CD14-positive monocyte (primary cell): ENCODE measurements at regions not wholly inside any gene's neighbourhood (a gene's known extent, or its start where the extent isn't known, plus 50 kb on each side); places are given as distances from the start of the nearest gene placed in this dataset.

Experiments used
- DNase-seq, 3 donors: peaks; one replicate each; pipeline ENCODE4 v3.0.0-alpha.2; 2011 to 2022
- H2AFZ ChIP-seq: 2 replicates; pipeline ENCODE4 v1.6.0; 2012; ENCODE audit warnings: mild to moderate bottlenecking, low read depth, low read length, inconsistent platforms; ENCODE audit not compliant: insufficient read depth, poor library complexity, severe bottlenecking
- H3K27ac ChIP-seq, 2 donors: 1 replicate in 1 of 2; 2 replicates in 1 of 2; pipeline ENCODE4 v1.5.1; 2012 to 2013; ENCODE audit warnings: low read length in 2 of 2, control low read depth in 1 of 2, inconsistent platforms in 1 of 2, low read depth in 1 of 2, mild to moderate bottlenecking in 1 of 2
- H3K27me3 ChIP-seq, 2 donors: one replicate each; pipeline versions ENCODE4 v1.6.0 to v1.6.1; 2011 to 2013; ENCODE audit warnings: low read length in 2 of 2; ENCODE audit not compliant: control insufficient read depth in 2 of 2, insufficient read depth in 2 of 2
- H3K36me3 ChIP-seq, 2 donors: replicated peaks in 1 of 2; 1 replicate in 1 of 2; 2 replicates in 1 of 2; pipeline versions ENCODE4 v1.5.1 to v1.6.1; 2012 to 2013; ENCODE audit warnings: low read length in 2 of 2, control low read depth in 1 of 2, inconsistent platforms in 1 of 2, mild to moderate bottlenecking in 1 of 2; ENCODE audit not compliant: insufficient read depth in 2 of 2, control insufficient read depth in 1 of 2
- H3K4me1 ChIP-seq, 2 donors: 1 replicate in 1 of 2; 2 replicates in 1 of 2; pipeline versions ENCODE4 v1.5.1 to v1.6.1; 2012 to 2013; ENCODE audit warnings: low read length in 2 of 2, control low read depth in 1 of 2, inconsistent platforms in 1 of 2, mild to moderate bottlenecking in 1 of 2, moderate library complexity in 1 of 2; ENCODE audit not compliant: insufficient read depth in 2 of 2, control insufficient read depth in 1 of 2
- H3K4me2 ChIP-seq: replicated peaks from 2 replicates; pipeline ENCODE3; 2012; ENCODE audit warnings: low read length, moderate library complexity, mild to moderate bottlenecking; ENCODE audit not compliant: poor library complexity, severe bottlenecking; ENCODE audit errors: extremely low read depth
- H3K4me3 ChIP-seq, 3 experiments: fragments of 200-600 bp in 1 of 3; sonication (generic) in 1 of 3; replicated peaks in 1 of 3; 1 replicate in 2 of 3; 2 replicates in 1 of 3; pipeline ENCODE4 v1.5.1; 2011 to 2013; ENCODE audit warnings: low read length in 3 of 3, mild to moderate bottlenecking in 3 of 3, control low read depth in 2 of 3, low read depth in 2 of 3, inconsistent platforms in 1 of 3, moderate library complexity in 1 of 3
- H3K79me2 ChIP-seq: 2 replicates; pipeline ENCODE4 v1.6.0; 2012; ENCODE audit warnings: mild to moderate bottlenecking, control low read depth, inconsistent platforms, low read length, moderate library complexity; ENCODE audit not compliant: insufficient read depth
- H3K9ac ChIP-seq: 2 replicates; pipeline ENCODE4 v1.6.0; 2017; ENCODE audit warnings: low read length, mild to moderate bottlenecking; ENCODE audit not compliant: insufficient read depth, poor library complexity, severe bottlenecking
- H3K9me3 ChIP-seq, 2 donors: replicated peaks in 1 of 2; 1 replicate in 1 of 2; 2 replicates in 1 of 2; pipeline versions ENCODE4 v1.5.1 to v1.6.1; 2012 to 2013; ENCODE audit warnings: low read length in 2 of 2, control low read depth in 1 of 2; ENCODE audit not compliant: control insufficient read depth in 1 of 2, insufficient read depth in 1 of 2
- H4K20me1 ChIP-seq: 2 replicates; pipeline ENCODE4 v1.6.0; 2012; ENCODE audit warnings: mild to moderate bottlenecking, low read length, control low read depth, moderate library complexity; ENCODE audit not compliant: insufficient read depth
- H3K27ac Mint-ChIP-seq, 7 donors: one replicate each; pipeline ENCODE4 v1.8.0; 2020; ENCODE audit warnings: mild to moderate bottlenecking in 7 of 7, mixed read lengths in 7 of 7, moderate library complexity in 6 of 7, inconsistent platforms in 2 of 7
- H3K27me3 Mint-ChIP-seq, 3 donors: one replicate each; pipeline ENCODE4 v1.8.0; 2021 to 2022; ENCODE audit warnings: low read depth in 3 of 3, mild to moderate bottlenecking in 3 of 3, mixed read lengths in 3 of 3, moderate library complexity in 3 of 3, inconsistent platforms in 1 of 3
- H3K36me3 Mint-ChIP-seq, 2 donors: one replicate each; pipeline ENCODE4 v1.8.0; 2020; ENCODE audit warnings: mixed read lengths in 2 of 2, inconsistent platforms in 1 of 2, mild to moderate bottlenecking in 1 of 2
- H3K4me1 Mint-ChIP-seq: one replicate; pipeline ENCODE4 v1.8.0; 2020; ENCODE audit warnings: mild to moderate bottlenecking, mixed read lengths
- H3K4me3 Mint-ChIP-seq, 2 donors: one replicate each; pipeline ENCODE4 v1.8.0; 2020; ENCODE audit warnings: mild to moderate bottlenecking in 2 of 2, mixed read lengths in 2 of 2, moderate library complexity in 1 of 2
- H3K9me3 Mint-ChIP-seq, 7 donors: one replicate each; pipeline ENCODE4 v1.8.0; 2020 to 2022; ENCODE audit warnings: mixed read lengths in 7 of 7, mild to moderate bottlenecking in 6 of 7, moderate library complexity in 6 of 7, inconsistent platforms in 2 of 7
- WGBS: methylation state at CpG from one replicate; pipeline ENCODE4 v1.1.5; 2013; ENCODE audit warnings: missing lambda C conversion rate; ENCODE audit not compliant: insufficient coverage; 5-methylcytosine and 5-hydroxymethylcytosine counted together
- intact Hi-C, 2 donors: fragments of 100-400 bp; cut with micrococcal nuclease; formaldehyde crosslinking; loops; one replicate each; pipeline versions ENCODE4 v1.15.0 to v1.15.1; 2023
- TF ChIP-seq, protein P1 (sequence below): fragments of 200-600 bp; IDR thresholded peaks from one replicate; pipeline ENCODE4 v1.8.0; 2022; ENCODE audit warnings: antibody characterized with exemption, mild to moderate bottlenecking

- H3K4me1 Mint-ChIP-seq, result no peaks in the 10 kb centered on the region
- TF ChIP-seq, protein P1, sequence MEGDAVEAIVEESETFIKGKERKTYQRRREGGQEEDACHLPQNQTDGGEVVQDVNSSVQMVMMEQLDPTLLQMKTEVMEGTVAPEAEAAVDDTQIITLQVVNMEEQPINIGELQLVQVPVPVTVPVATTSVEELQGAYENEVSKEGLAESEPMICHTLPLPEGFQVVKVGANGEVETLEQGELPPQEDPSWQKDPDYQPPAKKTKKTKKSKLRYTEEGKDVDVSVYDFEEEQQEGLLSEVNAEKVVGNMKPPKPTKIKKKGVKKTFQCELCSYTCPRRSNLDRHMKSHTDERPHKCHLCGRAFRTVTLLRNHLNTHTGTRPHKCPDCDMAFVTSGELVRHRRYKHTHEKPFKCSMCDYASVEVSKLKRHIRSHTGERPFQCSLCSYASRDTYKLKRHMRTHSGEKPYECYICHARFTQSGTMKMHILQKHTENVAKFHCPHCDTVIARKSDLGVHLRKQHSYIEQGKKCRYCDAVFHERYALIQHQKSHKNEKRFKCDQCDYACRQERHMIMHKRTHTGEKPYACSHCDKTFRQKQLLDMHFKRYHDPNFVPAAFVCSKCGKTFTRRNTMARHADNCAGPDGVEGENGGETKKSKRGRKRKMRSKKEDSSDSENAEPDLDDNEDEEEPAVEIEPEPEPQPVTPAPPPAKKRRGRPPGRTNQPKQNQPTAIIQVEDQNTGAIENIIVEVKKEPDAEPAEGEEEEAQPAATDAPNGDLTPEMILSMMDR, result no peak
- H3K27ac ChIP-seq, result no peak overlapping the region
- H3K36me3 ChIP-seq, result no peaks in the 10 kb centered on the region
- no peak overlapping the region for H3K4me3 Mint-ChIP-seq
- H3K36me3 Mint-ChIP-seq, result no peaks in the 10 kb centered on the region
- H3K4me2 ChIP-seq, result no peak overlapping the region
- intact Hi-C loops, result no loop called here
- peaks cover 0 to 4% (median 4%) of the 10 kb centered on the region in 3 donors for H3K27me3 Mint-ChIP-seq
- no peak overlapping the region for H3K9ac ChIP-seq
- peaks cover 0 to 7% (median 0%) of the 10 kb centered on the region in 7 donors for H3K9me3 Mint-ChIP-seq
- no peaks in the 10 kb centered on the region for H4K20me1 ChIP-seq
- H3K4me1 ChIP-seq, result no peaks in the 10 kb centered on the region
- no peaks in the 10 kb centered on the region for H3K27me3 ChIP-seq
- H2AFZ ChIP-seq, result no peak overlapping the region
- H3K27ac Mint-ChIP-seq, result no peak overlapping the region
- no peaks in the 10 kb centered on the region for H3K79me2 ChIP-seq
- no peaks in the 10 kb centered on the region for H3K9me3 ChIP-seq
- no peak overlapping the region for H3K4me3 ChIP-seq
- DNase-seq, result no peak
Observed at GRCh38 chr10:120112809-120113208, 220.3 kb downstream of the SEC23IP start.

- TF ChIP-seq, protein P1, result no peak
- Histone ChIP-seq H3K27me3 (no peaks in the 10 kb centered on the region), H3K36me3 (no peaks in the 10 kb centered on the region), H3K27ac (no peak overlapping the region), H4K20me1 (no peaks in the 10 kb centered on the region), H3K4me2 (no peak overlapping the region), H3K9ac (no peak overlapping the region), H3K4me1 (no peaks in the 10 kb centered on the region), H3K9me3 (no peaks in the 10 kb centered on the region), H3K4me3 (no peak overlapping the region), H2AFZ (no peak overlapping the region), H3K79me2 (no peaks in the 10 kb centered on the region)
- Mint-ChIP-seq H3K4me1 (no peaks in the 10 kb centered on the region), H3K36me3 (no peaks in the 10 kb centered on the region), H3K9me3 (peaks cover 0 to 5% (median 0%) of the 10 kb centered on the region in 7 donors), H3K27me3 (peaks cover 1 to 4% (median 2%) of the 10 kb centered on the region in 3 donors), H3K27ac (no peak overlapping the region), H3K4me3 (no peak overlapping the region)
- no peak for DNase-seq
- intact Hi-C loops, result no loop called here
- WGBS, result 67% methylated on average over 3 of the region's 6 CpGs
Observed at GRCh38 chr10:120115959-120116358, 223.4 kb downstream of the SEC23IP start.
